GM23248 (cell line): ENCODE measurements at regions not wholly inside any gene's neighbourhood (a gene's known extent, or its start where the extent isn't known, plus 50 kb on each side); places are given as distances from the start of the nearest gene placed in this dataset.

Experiments used
- EZH2 ChIP-seq: fragments of 200-600 bp; sonication (generic); IDR thresholded peaks from 2 replicates; pipeline ENCODE4 v1.6.1; 2018; ENCODE audit warnings: antibody characterized with exemption, mild to moderate bottlenecking; ENCODE audit not compliant: insufficient read depth, poor library complexity, severe bottlenecking
- EZH2phosphoT487 ChIP-seq: fragments of 200-600 bp; sonication (generic); IDR thresholded peaks from 2 replicates; pipeline ENCODE4 v1.6.1; 2018; ENCODE audit warnings: antibody characterized with exemption, moderate library complexity, mild to moderate bottlenecking, low read depth; ENCODE audit not compliant: insufficient read depth

GRCh38 chr16:65619606-65620005, 497.7 kb upstream of the CDH11 start:
- TF ChIP-seq EZH2phosphoT487 (no peak), EZH2 (no peak)
